Naive thymus-derived CD4-positive, alpha-beta T cell (primary cell): ENCODE measurements at regions not wholly inside any gene's neighbourhood (a gene's known extent, or its start where the extent isn't known, plus 50 kb on each side); places are given as distances from the start of the nearest gene placed in this dataset.

Experiments
- ATAC-seq: fragments of 150-1000 bp; cut with Tn5 transposase; 2 replicates; pipeline ENCODE4 v1.10.0; 2021; ENCODE audit warnings: mild to moderate bottlenecking, moderate library complexity
- CTCF ChIA-PET: fragments of 350-600 bp; sonication (Branson Sonifier 250); formaldehyde crosslinking; loops from one replicate; lab custom pipeline; 2021; ENCODE audit warnings: antibody characterized with exemption; lab: Charles Lee
- POLR2A ChIA-PET: fragments of 350-600 bp; sonication (Branson Sonifier 250); formaldehyde crosslinking; loops from one replicate; lab custom pipeline; 2021; ENCODE audit warnings: antibody characterized with exemption, inconsistent platforms; lab: Charles Lee
- DNase-seq, 9 donors: peaks; one replicate each; pipeline versions ENCODE4 v3.0.0 to v3.0.0-alpha.2; 2020 to 2022; ENCODE audit warnings: mixed read lengths in 1 of 9
- H3K27ac ChIP-seq: one replicate; pipeline ENCODE4 v1.7.0; 2013; ENCODE audit warnings: mild to moderate bottlenecking, low read depth, low read length, moderate library complexity
- H3K27me3 ChIP-seq, 2 donors: one replicate each; pipeline ENCODE4 v1.7.0; 2013; ENCODE audit warnings: low read length in 2 of 2, mild to moderate bottlenecking in 2 of 2, moderate library complexity in 2 of 2; ENCODE audit not compliant: control insufficient read depth in 2 of 2, insufficient read depth in 2 of 2
- H3K36me3 ChIP-seq, 3 experiments: 1 replicate in 2 of 3; 2 replicates in 1 of 3; pipeline ENCODE4 v1.7.0; 2013; ENCODE audit warnings: low read length in 3 of 3, mild to moderate bottlenecking in 3 of 3, moderate library complexity in 1 of 3; ENCODE audit not compliant: insufficient read depth in 3 of 3, control insufficient read depth in 2 of 3
- H3K4me1 ChIP-seq, 2 donors: one replicate each; pipeline ENCODE4 v1.7.0; 2013; ENCODE audit warnings: low read length in 2 of 2, mild to moderate bottlenecking in 2 of 2, moderate library complexity in 1 of 2; ENCODE audit not compliant: control insufficient read depth in 2 of 2, insufficient read depth in 2 of 2
- H3K4me3 ChIP-seq: 2 replicates; pipeline ENCODE4 v1.7.0; 2013; ENCODE audit warnings: mild to moderate bottlenecking, low read length
- H3K9me3 ChIP-seq, 3 experiments: 1 replicate in 2 of 3; 2 replicates in 1 of 3; pipeline ENCODE4 v1.7.0; 2013; ENCODE audit warnings: low read length in 3 of 3; ENCODE audit not compliant: control insufficient read depth in 2 of 3
- H3K27ac Mint-ChIP-seq, 9 donors: one replicate each; pipeline ENCODE4 v1.8.0; 2020 to 2022; ENCODE audit warnings: mixed read lengths in 9 of 9, mild to moderate bottlenecking in 8 of 9, moderate library complexity in 5 of 9, inconsistent platforms in 2 of 9
- H3K27me3 Mint-ChIP-seq, 5 donors: one replicate each; pipeline ENCODE4 v1.8.0; 2021 to 2022; ENCODE audit warnings: mixed read lengths in 5 of 5, mild to moderate bottlenecking in 1 of 5
- H3K36me3 Mint-ChIP-seq, 5 donors: one replicate each; pipeline ENCODE4 v1.8.0; 2020 to 2022; ENCODE audit warnings: mixed read lengths in 5 of 5, mild to moderate bottlenecking in 3 of 5, inconsistent platforms in 1 of 5
- H3K4me1 Mint-ChIP-seq, 7 donors: one replicate each; pipeline ENCODE4 v1.8.0; 2020 to 2022; ENCODE audit warnings: mixed read lengths in 7 of 7, mild to moderate bottlenecking in 3 of 7, inconsistent platforms in 1 of 7
- H3K4me3 Mint-ChIP-seq, 10 donors: one replicate each; pipeline ENCODE4 v1.8.0; 2020 to 2022; ENCODE audit warnings: mild to moderate bottlenecking in 10 of 10, mixed read lengths in 10 of 10, moderate library complexity in 6 of 10, inconsistent platforms in 2 of 10
- H3K9me3 Mint-ChIP-seq, 11 donors: one replicate each; pipeline ENCODE4 v1.8.0; 2020 to 2022; ENCODE audit warnings: mixed read lengths in 11 of 11, mild to moderate bottlenecking in 4 of 11, inconsistent platforms in 1 of 11, moderate library complexity in 1 of 11
- intact Hi-C, 2 donors: fragments of 100-400 bp; cut with micrococcal nuclease; formaldehyde crosslinking; loops; one replicate each; pipeline ENCODE4 v1.15.1; 2023

DNA sequence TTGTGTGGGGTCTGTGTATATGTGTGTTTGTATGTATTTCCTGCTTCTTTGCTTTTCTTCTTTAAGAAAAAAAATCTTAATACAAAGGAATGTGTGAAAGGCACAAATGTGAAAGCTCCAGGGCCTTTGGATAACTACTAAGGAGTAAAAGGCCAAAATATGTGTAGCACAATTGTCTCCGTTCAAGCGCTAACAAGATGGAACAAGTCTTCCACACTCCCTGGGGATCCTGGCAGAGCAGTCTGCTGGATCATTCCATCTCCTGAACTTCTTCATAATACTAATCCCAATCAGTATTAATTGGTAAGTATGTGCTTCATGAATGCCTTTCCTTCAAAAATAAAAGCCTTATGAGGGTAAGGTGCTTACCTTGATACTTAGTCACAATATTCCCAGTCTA lies 462.5 kb upstream of the TBX3 start:
- Mint-ChIP-seq H3K27ac (no peak overlapping the region), H3K36me3 (no peaks in the 10 kb centered on the region), H3K9me3 (peaks cover 2 to 19% (median 11%) of the 10 kb centered on the region in 11 donors), H3K27me3 (no peaks in the 10 kb centered on the region), H3K4me1 (no peaks in the 10 kb centered on the region), H3K4me3 (no peak overlapping the region)
- Histone ChIP-seq H3K4me3 (no peak overlapping the region), H3K27me3 (peaks cover 0 to 3% of the 10 kb centered on the region in 2 donors), H3K9me3 (no peaks in the 10 kb centered on the region), H3K36me3 (no peaks in the 10 kb centered on the region), H3K4me1 (no peaks in the 10 kb centered on the region), H3K27ac (no peak overlapping the region)
- intact Hi-C loops, result no loop called here
- CTCF ChIA-PET, result no interaction called here
- no peak for ATAC-seq
- DNase-seq, result no peak
- POLR2A ChIA-PET, result no interaction called here

DNA sequence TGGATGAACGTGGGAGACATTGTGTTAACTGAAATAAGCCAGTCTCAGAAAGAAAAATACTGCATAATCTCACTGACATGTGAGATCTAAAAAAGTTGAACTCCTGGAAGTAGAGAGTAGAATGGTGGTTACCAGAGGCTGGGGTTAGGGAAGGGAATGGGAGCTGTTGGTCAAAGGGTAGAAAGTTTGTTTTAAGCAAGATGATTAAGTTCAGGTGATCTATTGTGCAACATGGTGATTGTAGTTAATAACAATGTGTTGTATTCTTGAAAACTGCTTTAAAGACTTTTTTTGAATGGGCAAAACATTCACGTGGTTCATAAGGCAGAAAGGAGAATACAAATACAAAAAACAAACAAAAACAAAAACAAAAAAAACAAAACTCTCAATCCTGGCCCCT lies 460.4 kb upstream of the TBX3 start:
- ChIA-PET POLR2A (no interaction called here), CTCF (no interaction called here)
- no peak for DNase-seq
- Histone ChIP-seq H3K4me3 (no peak overlapping the region), H3K9me3 (no peaks in the 10 kb centered on the region), H3K27me3 (peaks cover 0 to 3% of the 10 kb centered on the region in 2 donors), H3K4me1 (no peaks in the 10 kb centered on the region), H3K27ac (no peak overlapping the region), H3K36me3 (no peaks in the 10 kb centered on the region)
- intact Hi-C loops, result no loop called here
- no peaks in the 10 kb centered on the region for H3K27me3 Mint-ChIP-seq
- peaks cover 1 to 21% (median 5%) of the 10 kb centered on the region in 11 donors for H3K9me3 Mint-ChIP-seq
- H3K4me3 Mint-ChIP-seq, result no peak overlapping the region
- no peak overlapping the region for H3K27ac Mint-ChIP-seq
- no peaks in the 10 kb centered on the region for H3K4me1 Mint-ChIP-seq
- no peaks in the 10 kb centered on the region for H3K36me3 Mint-ChIP-seq
- ATAC-seq, result no peak

DNA sequence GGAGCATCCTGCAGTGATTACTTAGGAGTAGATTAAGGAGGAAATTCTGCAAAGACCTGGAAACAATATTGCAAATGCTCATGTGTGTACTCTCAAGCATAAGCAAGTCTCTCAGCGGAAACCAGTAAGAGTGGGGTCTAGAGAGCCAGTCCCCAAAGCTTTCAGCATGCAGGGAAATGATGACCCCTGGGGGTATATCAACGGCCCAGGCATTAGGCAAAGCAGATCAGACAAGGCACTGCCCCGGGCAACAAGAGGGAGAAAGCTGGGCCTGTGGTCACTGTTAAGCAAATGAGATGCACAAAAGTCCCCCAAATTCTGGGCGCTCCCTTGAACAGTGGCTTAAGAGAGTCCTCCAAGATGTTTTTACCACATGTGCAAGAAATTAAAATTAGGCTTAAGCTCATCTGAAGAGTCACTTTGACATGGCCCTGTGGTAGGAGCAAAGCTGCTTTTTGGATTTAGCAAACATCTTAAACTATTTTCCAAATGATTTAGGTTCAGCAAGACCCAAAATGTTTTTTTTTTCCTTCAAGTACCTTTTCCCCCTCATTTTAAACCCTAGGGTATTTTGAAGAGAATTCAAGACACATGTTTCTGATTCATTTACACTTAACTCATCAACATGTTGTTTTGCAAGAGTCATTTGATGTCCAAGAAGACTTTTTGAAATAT lies 457.1 kb upstream of the TBX3 start:
- no peak overlapping the region for H3K27ac Mint-ChIP-seq
- no peaks in the 10 kb centered on the region for H3K4me1 ChIP-seq

DNA sequence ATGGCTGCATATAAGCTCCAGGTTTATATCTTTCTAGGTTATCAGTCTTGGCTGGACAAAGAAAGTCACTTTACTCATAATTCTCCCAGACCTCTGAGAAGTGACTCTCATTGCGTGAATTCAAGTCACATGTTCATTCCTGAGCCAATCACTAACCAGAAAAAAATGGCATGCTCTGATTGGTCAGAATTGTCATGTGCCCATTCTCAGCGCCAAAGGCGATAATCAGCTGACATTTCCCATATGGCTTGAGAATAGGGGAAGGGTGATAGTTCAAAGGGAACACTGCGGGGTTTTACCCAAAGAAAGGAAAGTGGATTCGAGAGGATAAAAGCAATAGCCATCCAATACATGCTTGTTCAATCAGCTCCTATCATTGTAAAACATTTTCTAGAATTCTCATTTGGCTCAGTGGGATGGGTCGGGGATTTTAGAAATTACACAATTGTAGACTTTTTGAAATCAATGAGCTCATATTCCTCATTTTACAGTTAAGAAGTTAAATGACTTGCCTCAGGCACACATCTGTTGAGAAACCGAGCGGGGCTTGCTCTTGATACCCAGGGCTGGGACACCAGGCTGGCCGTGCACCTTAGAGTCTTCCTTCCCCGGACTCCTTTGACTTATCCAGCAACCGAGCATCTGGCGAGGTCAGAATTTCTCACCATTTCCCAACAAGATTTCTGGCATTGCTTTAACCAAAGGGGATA lies 454.0 kb upstream of the TBX3 start:
- POLR2A ChIA-PET, result no interaction called here
- Mint-ChIP-seq H3K4me3 (no peak overlapping the region), H3K4me1 (no peaks in the 10 kb centered on the region), H3K27me3 (peaks cover 0 to 20% (median 0%) of the 10 kb centered on the region in 5 donors), H3K9me3 (peaks cover 0 to 18% (median 4%) of the 10 kb centered on the region in 11 donors), H3K27ac (no peak overlapping the region), H3K36me3 (no peaks in the 10 kb centered on the region)
- DNase-seq (no peak), ATAC-seq (no peak)
- Histone ChIP-seq H3K4me1 (no peaks in the 10 kb centered on the region), H3K9me3 (no peaks in the 10 kb centered on the region), H3K36me3 (no peaks in the 10 kb centered on the region), H3K27me3 (peaks cover 0 to 2% of the 10 kb centered on the region in 2 donors), H3K4me3 (no peak overlapping the region), H3K27ac (no peak overlapping the region)
- CTCF ChIA-PET, result no interaction called here
- intact Hi-C loops, result no loop called here

More for the DNA sequence above, 457.1 kb upstream of the TBX3 start:
- H3K27ac ChIP-seq, result no peak overlapping the region
- H3K36me3 ChIP-seq, result no peaks in the 10 kb centered on the region
- ATAC-seq (no peak), DNase-seq (no peak)
- no peak overlapping the region for H3K4me3 Mint-ChIP-seq
- intact Hi-C loops, result no loop called here
- ChIA-PET POLR2A (no interaction called here), CTCF (no interaction called here)
- H3K4me1 Mint-ChIP-seq, result no peaks in the 10 kb centered on the region
- no peaks in the 10 kb centered on the region for H3K9me3 ChIP-seq
- no peaks in the 10 kb centered on the region for H3K27me3 Mint-ChIP-seq
- H3K36me3 Mint-ChIP-seq, result no peaks in the 10 kb centered on the region
- H3K27me3 ChIP-seq, result peaks cover 0 to 3% of the 10 kb centered on the region in 2 donors
- no peak overlapping the region for H3K4me3 ChIP-seq
- H3K9me3 Mint-ChIP-seq, result peaks cover 0 to 20% (median 7%) of the 10 kb centered on the region in 11 donors

DNA sequence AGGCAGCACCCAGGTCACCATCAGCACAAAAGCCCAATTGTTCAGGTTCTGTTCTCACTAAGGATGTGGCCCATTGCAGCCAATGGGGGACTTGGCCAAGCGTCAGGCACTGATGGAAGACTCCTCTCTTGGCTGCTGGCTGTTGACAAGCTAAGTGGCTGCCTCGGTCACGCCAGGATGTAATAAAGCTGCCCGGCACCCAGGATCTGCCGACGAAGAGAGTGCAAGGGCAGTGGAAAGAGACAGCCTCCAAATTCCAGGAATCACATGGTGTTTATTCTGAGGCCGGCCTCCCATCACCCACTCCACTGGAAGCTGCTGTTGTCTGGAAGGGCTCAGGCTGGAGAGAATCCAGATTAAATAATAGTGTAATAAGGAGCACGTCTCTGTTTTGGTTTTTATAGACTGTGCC lies 451.8 kb upstream of the TBX3 start:
- ChIA-PET POLR2A (no interaction called here), CTCF (no interaction called here)
- no peaks in the 10 kb centered on the region for H3K4me1 ChIP-seq
- no peak for ATAC-seq
- Mint-ChIP-seq H3K4me3 (no peak overlapping the region), H3K36me3 (no peaks in the 10 kb centered on the region), H3K27me3 (peaks cover 0 to 20% (median 0%) of the 10 kb centered on the region in 5 donors), H3K4me1 (no peaks in the 10 kb centered on the region), H3K27ac (no peak overlapping the region), H3K9me3 (peaks cover 0 to 19% (median 5%) of the 10 kb centered on the region in 11 donors)
- H3K4me3 ChIP-seq, result no peak overlapping the region
- H3K27me3 ChIP-seq, result no peaks in the 10 kb centered on the region
- no peak overlapping the region for H3K27ac ChIP-seq
- H3K36me3 ChIP-seq, result no peaks in the 10 kb centered on the region
- no peaks in the 10 kb centered on the region for H3K9me3 ChIP-seq
- intact Hi-C loops, result no loop called here
- no peak for DNase-seq

DNA sequence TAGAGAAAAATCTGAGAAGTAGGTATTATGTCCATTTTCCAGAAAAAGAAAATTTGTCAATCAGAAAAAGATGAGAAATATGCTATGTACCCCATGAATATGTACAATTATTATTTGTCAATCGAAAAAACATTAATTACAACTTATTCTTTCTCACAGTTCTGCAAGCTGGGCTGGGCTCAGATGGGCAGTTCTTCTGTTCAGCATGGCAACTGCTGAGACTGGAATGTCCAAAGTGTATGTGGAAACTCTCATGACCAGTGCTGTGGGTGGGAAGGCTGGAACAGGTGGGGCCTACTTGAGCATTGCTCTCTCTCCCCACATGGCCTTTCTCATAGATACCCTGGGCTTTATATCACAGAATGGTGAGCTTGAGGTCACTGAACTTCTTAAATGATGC lies 450.3 kb upstream of the TBX3 start:
- no peak overlapping the region for H3K4me3 ChIP-seq
- DNase-seq (no peak), ATAC-seq (no peak)
- H3K27ac ChIP-seq, result no peak overlapping the region
- ChIA-PET CTCF (no interaction called here), POLR2A (no interaction called here)
- H3K4me3 Mint-ChIP-seq, result no peak overlapping the region
- no peaks in the 10 kb centered on the region for H3K4me1 Mint-ChIP-seq
- peaks cover 0 to 20% (median 0%) of the 10 kb centered on the region in 5 donors for H3K27me3 Mint-ChIP-seq
- H3K36me3 Mint-ChIP-seq, result no peaks in the 10 kb centered on the region
- H3K9me3 Mint-ChIP-seq, result peaks cover 0 to 19% (median 7%) of the 10 kb centered on the region in 11 donors
- no peaks in the 10 kb centered on the region for H3K9me3 ChIP-seq
- no peaks in the 10 kb centered on the region for H3K36me3 ChIP-seq
- no peak overlapping the region for H3K27ac Mint-ChIP-seq
- intact Hi-C loops, result no loop called here
- H3K4me1 ChIP-seq, result no peaks in the 10 kb centered on the region
- no peaks in the 10 kb centered on the region for H3K27me3 ChIP-seq

DNA sequence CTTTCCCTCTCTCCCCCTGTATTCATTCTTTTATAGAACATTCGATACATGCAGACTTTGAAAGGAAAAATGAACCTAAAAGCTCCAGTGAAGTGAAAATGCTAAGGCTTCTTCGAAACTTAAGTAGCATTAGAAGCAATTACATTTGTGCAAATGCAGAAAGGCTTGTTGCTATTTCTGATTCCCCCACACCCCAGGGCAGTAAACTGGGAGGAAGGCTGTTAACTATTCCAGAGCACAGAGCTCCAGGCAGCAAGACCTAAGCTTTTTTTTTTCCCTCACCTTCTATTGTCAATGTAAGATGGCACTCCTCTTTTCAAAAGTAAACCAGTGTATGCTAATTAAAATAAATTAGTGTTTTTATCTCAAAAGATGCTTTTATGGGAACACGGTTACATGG lies 448.9 kb upstream of the TBX3 start:
- Mint-ChIP-seq H3K27me3 (peaks cover 0 to 20% (median 0%) of the 10 kb centered on the region in 5 donors), H3K36me3 (no peaks in the 10 kb centered on the region), H3K9me3 (peaks cover 0 to 18% (median 5%) of the 10 kb centered on the region in 11 donors), H3K4me3 (no peak overlapping the region), H3K27ac (no peak overlapping the region), H3K4me1 (no peaks in the 10 kb centered on the region)
- CTCF ChIA-PET, result no interaction called here
- ATAC-seq (no peak), DNase-seq (no peak)
- no peak overlapping the region for H3K27ac ChIP-seq
- no peaks in the 10 kb centered on the region for H3K27me3 ChIP-seq
- H3K4me3 ChIP-seq, result no peak overlapping the region
- no peaks in the 10 kb centered on the region for H3K9me3 ChIP-seq
- POLR2A ChIA-PET, result interaction anchor here (0.7 kb wide), 1 partner anchor 717 kb away, joined by 3 read pairs; no protein-coding TSS in a partner anchor
- intact Hi-C loops, result no loop called here
- no peaks in the 10 kb centered on the region for H3K36me3 ChIP-seq
- no peaks in the 10 kb centered on the region for H3K4me1 ChIP-seq
